ENCODE measurements at regions not wholly inside any gene's neighbourhood (a gene's known extent, or its start where the extent isn't known, plus 50 kb on each side); places are given as distances from the start of the nearest gene placed in this dataset.

DNA sequence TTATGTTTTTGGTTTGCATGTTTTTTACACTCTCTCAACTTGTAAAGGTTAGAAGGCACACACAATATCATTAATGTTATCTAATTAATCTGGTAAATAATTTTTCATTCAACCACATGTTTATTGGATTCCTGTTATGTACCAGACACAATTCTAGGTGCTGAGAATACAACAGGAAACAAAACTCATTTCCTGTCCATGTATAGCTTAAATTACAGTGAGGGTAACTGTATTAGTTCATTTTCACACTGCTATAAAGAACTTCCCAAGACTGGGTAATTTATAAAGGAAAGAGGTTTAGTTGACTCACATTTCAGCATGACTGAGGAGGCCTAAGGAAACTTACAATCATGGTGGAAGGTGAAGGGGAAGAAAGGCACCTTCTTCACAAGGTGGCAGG is 270.5 kb downstream of the TRIB2 start:
- Histone ChIP-seq H3K4me3 (no peak overlapping the region), H3K27ac (no peak overlapping the region), H3K9me3 (no peaks in the 10 kb centered on the region), H3K36me3 (no peaks in the 10 kb centered on the region), H3K27me3 (no peaks in the 10 kb centered on the region), H3K4me1 (no peaks in the 10 kb centered on the region)
- DNase-seq = no peak
- intact Hi-C loops (cut with DNase I; ENCODE audit: low total_unique reads) = no loop called here
- TF ChIP-seq CTCF (IDR thresholded peaks at IDR 0.05) = no peak

- Histone ChIP-seq H3K9me3 (no peaks in the 10 kb centered on the region), H3K36me3 (no peaks in the 10 kb centered on the region), H3K27me3 (no peaks in the 10 kb centered on the region), H3K27ac (no peak overlapping the region), H3K4me3 (no peak overlapping the region), H3K4me1 (no peaks in the 10 kb centered on the region)
- TF ChIP-seq CTCF (IDR thresholded peaks at IDR 0.05) = no peak
- intact Hi-C loops (cut with DNase I; ENCODE audit: low total_unique reads) = no loop called here
- no peak for DNase-seq
Measured at GRCh38 chr2:12988279-12988678, 271.5 kb downstream of the TRIB2 start.

DNA sequence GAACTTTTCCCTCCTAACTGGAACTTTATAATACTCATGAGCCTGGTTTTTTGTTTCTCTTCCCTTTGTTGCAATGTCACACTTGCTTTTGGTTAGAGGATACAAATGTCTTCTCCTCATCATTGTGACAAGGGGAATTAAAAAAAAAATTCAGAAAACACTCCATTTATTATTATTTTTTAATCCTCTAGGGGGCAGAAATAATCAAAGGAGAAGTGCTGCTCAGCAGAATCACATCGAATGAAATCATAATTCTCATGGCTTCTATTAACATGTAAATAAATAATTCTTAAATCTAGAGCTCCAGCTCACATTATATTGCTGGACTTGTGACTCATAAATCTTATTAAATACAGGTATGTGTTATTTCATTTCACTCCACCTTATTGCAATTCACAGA is 273.8 kb downstream of the TRIB2 start:
- intact Hi-C loops (cut with DNase I; ENCODE audit: low total_unique reads) = loop anchor here (1.0 kb wide), 1 partner anchor 32 kb away; no protein-coding TSS in a partner anchor
- H3K27me3 ChIP-seq = no peaks in the 10 kb centered on the region
- H3K4me3 ChIP-seq = no peak overlapping the region
- DNase-seq = no peak
- no peak for TF ChIP-seq CTCF (IDR thresholded peaks at IDR 0.05)
- no peak overlapping the region for H3K27ac ChIP-seq
- no peaks in the 10 kb centered on the region for H3K4me1 ChIP-seq
- H3K9me3 ChIP-seq = no peaks in the 10 kb centered on the region
- no peaks in the 10 kb centered on the region for H3K36me3 ChIP-seq

DNA sequence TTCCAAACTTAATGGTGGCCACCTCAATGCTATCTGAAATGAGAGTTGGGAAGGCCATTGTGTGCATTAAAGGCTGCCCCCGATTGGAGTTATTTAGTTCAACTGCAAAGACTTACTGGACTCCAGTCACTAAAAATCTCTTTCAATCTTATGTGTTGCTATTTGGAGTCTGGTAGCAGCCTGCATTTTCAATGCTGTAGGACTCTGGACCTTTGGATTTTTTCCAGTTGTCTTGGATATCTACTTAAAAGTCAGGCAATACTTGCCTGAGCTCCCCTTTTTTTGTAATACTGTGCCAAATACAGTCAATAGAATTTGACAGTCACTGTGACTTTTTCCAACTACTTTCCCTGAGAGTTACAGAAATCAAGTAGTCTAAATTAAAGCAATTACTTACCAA is 281.9 kb downstream of the TRIB2 start:
- Histone ChIP-seq H3K36me3 (no peaks in the 10 kb centered on the region), H3K4me3 (no peak overlapping the region), H3K9me3 (no peaks in the 10 kb centered on the region), H3K4me1 (peaks cover 0 to 9% (median 4%) of the 10 kb centered on the region in 4 donors), H3K27ac (no peak overlapping the region), H3K27me3 (no peaks in the 10 kb centered on the region)
- no peak for DNase-seq
- intact Hi-C loops (cut with DNase I; ENCODE audit: low total_unique reads) = no loop called here
- TF ChIP-seq CTCF (IDR thresholded peaks at IDR 0.05) = no peak

- DNase-seq = no peak
- Histone ChIP-seq H3K36me3 (no peaks in the 10 kb centered on the region), H3K9me3 (no peaks in the 10 kb centered on the region), H3K4me3 (no peak overlapping the region), H3K27ac (no peak overlapping the region), H3K4me1 (peaks cover 0 to 9% (median 4%) of the 10 kb centered on the region in 4 donors), H3K27me3 (no peaks in the 10 kb centered on the region)
- intact Hi-C loops (cut with DNase I; ENCODE audit: low total_unique reads) = no loop called here
- no peak for TF ChIP-seq CTCF (IDR thresholded peaks at IDR 0.05)
Measured at GRCh38 chr2:13000664-13001363, 284.1 kb downstream of the TRIB2 start.

GRCh38 chr2:13001408-13001807 is 284.7 kb downstream of the TRIB2 start:
- no peak for DNase-seq
- intact Hi-C loops (cut with DNase I; ENCODE audit: low total_unique reads) = no loop called here
- no peaks in the 10 kb centered on the region for H3K9me3 ChIP-seq
- no peak overlapping the region for H3K4me3 ChIP-seq
- TF ChIP-seq CTCF (IDR thresholded peaks at IDR 0.05) = no peak
- no peaks in the 10 kb centered on the region for H3K27me3 ChIP-seq
- no peak overlapping the region for H3K27ac ChIP-seq
- H3K4me1 ChIP-seq = peaks cover 0 to 9% (median 4%) of the 10 kb centered on the region in 4 donors
- H3K36me3 ChIP-seq = no peaks in the 10 kb centered on the region

Data from tibial artery (tissue), 4 donors.